Choroid plexus epithelial cell (primary cell): ENCODE measurements at regions not wholly inside any gene's neighbourhood (a gene's known extent, or its start where the extent isn't known, plus 50 kb on each side); places are given as distances from the start of the nearest gene placed in this dataset.

Experiments
- DNase-seq: peaks from one replicate; pipeline ENCODE4 v3.0.0-alpha.2; 2010; ENCODE audit warnings: low read depth
- H3K4me3 ChIP-seq: 2 replicates; pipeline ENCODE4 v1.5.1; 2011; ENCODE audit warnings: low read depth, mild to moderate bottlenecking, control low read depth, low read length, moderate library complexity
- TF ChIP-seq, protein P1 (sequence below): conservative IDR thresholded peaks from 2 replicates; pipeline ENCODE4 v1.5.1; 2011; ENCODE audit warnings: low read depth, mild to moderate bottlenecking, control low read depth, inconsistent platforms, low read length, moderate library complexity

- TF ChIP-seq, protein P1, sequence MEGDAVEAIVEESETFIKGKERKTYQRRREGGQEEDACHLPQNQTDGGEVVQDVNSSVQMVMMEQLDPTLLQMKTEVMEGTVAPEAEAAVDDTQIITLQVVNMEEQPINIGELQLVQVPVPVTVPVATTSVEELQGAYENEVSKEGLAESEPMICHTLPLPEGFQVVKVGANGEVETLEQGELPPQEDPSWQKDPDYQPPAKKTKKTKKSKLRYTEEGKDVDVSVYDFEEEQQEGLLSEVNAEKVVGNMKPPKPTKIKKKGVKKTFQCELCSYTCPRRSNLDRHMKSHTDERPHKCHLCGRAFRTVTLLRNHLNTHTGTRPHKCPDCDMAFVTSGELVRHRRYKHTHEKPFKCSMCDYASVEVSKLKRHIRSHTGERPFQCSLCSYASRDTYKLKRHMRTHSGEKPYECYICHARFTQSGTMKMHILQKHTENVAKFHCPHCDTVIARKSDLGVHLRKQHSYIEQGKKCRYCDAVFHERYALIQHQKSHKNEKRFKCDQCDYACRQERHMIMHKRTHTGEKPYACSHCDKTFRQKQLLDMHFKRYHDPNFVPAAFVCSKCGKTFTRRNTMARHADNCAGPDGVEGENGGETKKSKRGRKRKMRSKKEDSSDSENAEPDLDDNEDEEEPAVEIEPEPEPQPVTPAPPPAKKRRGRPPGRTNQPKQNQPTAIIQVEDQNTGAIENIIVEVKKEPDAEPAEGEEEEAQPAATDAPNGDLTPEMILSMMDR = no peak
- DNase-seq = no peak
- H3K4me3 ChIP-seq = no peak overlapping the region
Observed at GRCh38 chr2:222074674-222075073, 224.1 kb downstream of the PAX3 start.

DNA sequence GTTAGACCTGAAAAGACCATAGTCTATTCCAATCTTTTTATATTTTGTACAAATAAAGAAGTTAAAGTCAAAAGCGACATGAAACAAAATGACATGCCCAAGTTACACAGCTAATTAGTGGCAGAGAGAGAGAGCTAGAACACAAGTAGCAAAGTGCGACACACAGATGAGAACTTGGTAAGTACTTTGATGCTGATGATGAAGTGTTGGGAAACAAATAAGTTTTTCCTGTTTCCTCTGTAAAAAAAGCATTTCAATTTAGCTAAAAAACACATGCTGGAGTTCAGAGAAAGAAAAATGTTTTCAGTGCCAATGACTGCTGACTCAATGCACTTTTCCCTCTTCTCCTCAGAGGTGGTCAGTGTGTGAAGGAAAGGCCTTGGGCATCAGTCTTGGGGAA lies 226.9 kb downstream of the PAX3 start:
- TF ChIP-seq, protein P1 = no peak
- no peak for DNase-seq
- H3K4me3 ChIP-seq = no peak overlapping the region

GRCh38 chr2:222064286-222064685 lies 234.5 kb downstream of the PAX3 start:
- TF ChIP-seq, protein P1 = no peak
- no peak for DNase-seq
- no peak overlapping the region for H3K4me3 ChIP-seq

- no peak overlapping the region for H3K4me3 ChIP-seq
- DNase-seq = no peak
- TF ChIP-seq, protein P1 = no peak
Observed at GRCh38 chr2:222058819-222059445, 239.9 kb downstream of the PAX3 start.

DNA sequence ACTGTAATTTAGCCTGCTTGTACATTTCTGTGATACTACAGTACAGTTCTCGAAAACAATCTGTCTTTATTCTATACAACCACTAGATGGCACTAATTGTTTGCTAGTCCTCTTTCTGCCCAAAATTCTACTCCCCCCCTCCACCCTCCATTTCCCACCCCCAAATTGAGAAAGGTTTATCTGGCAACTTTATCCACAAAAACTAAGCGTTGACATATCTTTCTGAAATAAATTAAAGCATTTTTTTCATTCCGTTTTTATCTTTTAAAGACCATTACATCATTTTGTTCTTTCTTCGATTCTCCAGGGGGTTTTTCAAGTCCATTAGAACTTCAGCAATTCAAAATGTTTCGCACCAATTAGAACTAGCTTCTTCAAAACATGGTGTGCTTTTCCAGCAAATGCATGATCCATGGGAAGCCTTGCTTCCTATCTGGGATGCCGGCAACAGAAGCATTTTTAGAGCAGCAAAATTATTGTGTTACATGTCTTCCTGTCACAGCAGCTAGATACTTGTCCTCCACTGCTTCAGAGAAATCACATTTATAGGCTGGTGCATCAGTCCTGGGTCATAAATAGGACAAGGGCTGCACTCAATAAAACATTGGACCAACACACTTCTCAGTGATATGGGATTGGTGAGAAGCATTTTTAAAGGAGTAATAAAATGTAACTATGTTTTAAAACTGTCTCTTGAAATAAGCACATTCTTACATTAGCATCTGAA lies 241.3 kb downstream of the PAX3 start:
- H3K4me3 ChIP-seq = no peak overlapping the region
- DNase-seq = peak; percentile 19
- TF ChIP-seq, protein P1 = peak; percentile 66

GRCh38 chr2:222055328-222055727 lies 243.5 kb downstream of the PAX3 start:
- DNase-seq = no peak
- no peak overlapping the region for H3K4me3 ChIP-seq
- TF ChIP-seq, protein P1 = no peak

- TF ChIP-seq, protein P1 = no peak
- DNase-seq = no peak
- no peak overlapping the region for H3K4me3 ChIP-seq
Observed at GRCh38 chr2:222054813-222055212, 244.0 kb downstream of the PAX3 start.
